H9 (cell line): ENCODE measurements at regions not wholly inside any gene's neighbourhood (a gene's known extent, or its start where the extent isn't known, plus 50 kb on each side); places are given as distances from the start of the nearest gene placed in this dataset.

Experiments
- DNase-seq: peaks from one replicate; pipeline ENCODE4 v3.0.0-alpha.2; 2017
- H2AFZ ChIP-seq: one replicate; pipeline ENCODE4 v1.6.1; 2013; ENCODE audit warnings: mild to moderate bottlenecking, low read length, control low read depth, moderate library complexity
- H2AK5ac ChIP-seq: 2 replicates; pipeline ENCODE4 v1.6.1; 2013; ENCODE audit warnings: low read length, control low read depth, mixed read lengths; ENCODE audit not compliant: insufficient read length
- H2BK120ac ChIP-seq: one replicate; pipeline ENCODE4 v1.6.1; 2013; ENCODE audit warnings: low read depth, mild to moderate bottlenecking, low read length, control low read depth, inconsistent platforms; ENCODE audit not compliant: poor library complexity, severe bottlenecking
- H2BK12ac ChIP-seq: 2 replicates; pipeline ENCODE4 v1.6.1; 2013; ENCODE audit warnings: low read length, control low read depth, mixed read lengths, low read depth; ENCODE audit not compliant: insufficient read length
- H2BK15ac ChIP-seq: 2 replicates; pipeline ENCODE4 v1.6.1; 2013; ENCODE audit warnings: low read depth, low read length, control low read depth
- H2BK20ac ChIP-seq: one replicate; pipeline ENCODE4 v1.6.1; 2013; ENCODE audit warnings: low read depth, mild to moderate bottlenecking, low read length, control low read depth, inconsistent platforms; ENCODE audit not compliant: poor library complexity, severe bottlenecking
- H2BK5ac ChIP-seq: 2 replicates; pipeline ENCODE4 v1.6.1; 2013; ENCODE audit warnings: low read length, control low read depth, mixed read lengths; ENCODE audit not compliant: insufficient read length
- H3K14ac ChIP-seq: 2 replicates; pipeline ENCODE4 v1.6.1; 2013; ENCODE audit warnings: low read length, control low read depth; ENCODE audit not compliant: insufficient read depth
- H3K18ac ChIP-seq: 2 replicates; pipeline ENCODE4 v1.6.1; 2013; ENCODE audit warnings: low read depth, mild to moderate bottlenecking, mixed read lengths, low read length, control low read depth; ENCODE audit not compliant: insufficient read length
- H3K23ac ChIP-seq: 2 replicates; pipeline ENCODE4 v1.6.1; 2013; ENCODE audit warnings: low read length, control low read depth, mixed read lengths, low read depth; ENCODE audit not compliant: insufficient read length
- H3K23me2 ChIP-seq: 2 replicates; pipeline ENCODE4 v1.6.1; 2013; ENCODE audit warnings: low read depth, mild to moderate bottlenecking, mixed read lengths, low read length, control low read depth; ENCODE audit not compliant: insufficient read length, poor library complexity, severe bottlenecking
- H3K27ac ChIP-seq: 2 replicates; pipeline ENCODE4 v1.5.1; 2013; ENCODE audit warnings: low read length, control low read depth, mixed read lengths, low read depth; ENCODE audit not compliant: insufficient read length
- H3K27me3 ChIP-seq: 2 replicates; pipeline ENCODE4 v1.6.1; 2013; ENCODE audit warnings: low read length, control low read depth, inconsistent platforms; ENCODE audit not compliant: insufficient read depth
- H3K4ac ChIP-seq: 2 replicates; pipeline ENCODE4 v1.6.1; 2013; ENCODE audit warnings: low read depth, mild to moderate bottlenecking, control low read depth, inconsistent platforms, low read length, moderate library complexity
- H3K4me1 ChIP-seq: 2 replicates; pipeline ENCODE4 v1.6.1; 2013; ENCODE audit warnings: low read length, control low read depth, inconsistent platforms; ENCODE audit not compliant: insufficient read depth
- H3K4me2 ChIP-seq: 2 replicates; pipeline ENCODE4 v1.6.1; 2013; ENCODE audit warnings: low read length, control low read depth, mixed read lengths; ENCODE audit not compliant: insufficient read length, insufficient read depth
- H3K56ac ChIP-seq: 2 replicates; pipeline ENCODE4 v1.6.1; 2013; ENCODE audit warnings: low read depth, mild to moderate bottlenecking, mixed read lengths, low read length, control low read depth; ENCODE audit not compliant: insufficient read length
- H3K79me1 ChIP-seq: 2 replicates; pipeline ENCODE4 v1.6.1; 2013; ENCODE audit warnings: low read depth, mild to moderate bottlenecking, moderate library complexity, low read length, control low read depth, inconsistent platforms; ENCODE audit not compliant: insufficient read depth, poor library complexity, severe bottlenecking
- H3K79me2 ChIP-seq: 2 replicates; pipeline ENCODE4 v1.6.1; 2013; ENCODE audit warnings: low read length, control low read depth, inconsistent platforms; ENCODE audit not compliant: insufficient read depth
- H3K9ac ChIP-seq: 2 replicates; pipeline ENCODE4 v1.6.1; 2013; ENCODE audit warnings: low read length, control low read depth, mixed read lengths; ENCODE audit not compliant: insufficient read length; ENCODE audit errors: extremely low read depth
- H3K9me3 ChIP-seq: one replicate; pipeline ENCODE4 v1.6.1; 2013; ENCODE audit warnings: low read depth, low read length, inconsistent platforms; ENCODE audit not compliant: control insufficient read depth
- H3T11ph ChIP-seq: one replicate; pipeline ENCODE4 v1.6.1; 2013; ENCODE audit warnings: mild to moderate bottlenecking, low read length, control low read depth, inconsistent platforms
- H4K20me1 ChIP-seq: one replicate; pipeline ENCODE4 v1.6.1; 2013; ENCODE audit not compliant: control insufficient read depth, insufficient read length, insufficient read depth
- H4K5ac ChIP-seq: 2 replicates; pipeline ENCODE4 v1.6.1; 2013; ENCODE audit warnings: low read depth, mild to moderate bottlenecking, mixed read lengths, low read length, control low read depth; ENCODE audit not compliant: insufficient read length
- H4K8ac ChIP-seq: replicated peaks from 2 replicates; pipeline ENCODE4 v1.6.1; 2013; ENCODE audit warnings: low read length, control low read depth, mixed read lengths, low read depth; ENCODE audit not compliant: insufficient read length
- H4K91ac ChIP-seq: 2 replicates; pipeline ENCODE4 v1.6.1; 2013; ENCODE audit warnings: low read depth, mild to moderate bottlenecking, moderate library complexity, mixed read lengths, low read length, control low read depth; ENCODE audit not compliant: insufficient read length
- H3K27ac Mint-ChIP-seq, 3 experiments: 2 replicates in 2 of 3; 3 replicates in 1 of 3; pipeline ENCODE4 v1.8.0; 2020 to 2021; ENCODE audit warnings: mixed read lengths in 3 of 3, mild to moderate bottlenecking in 1 of 3, moderate library complexity in 1 of 3
- H3K27me3 Mint-ChIP-seq: 2 replicates; pipeline ENCODE4 v1.8.0; 2021; ENCODE audit warnings: low read depth, mild to moderate bottlenecking, moderate library complexity, mixed read lengths
- H3K36me3 Mint-ChIP-seq, 3 experiments: 2 replicates in 2 of 3; 3 replicates in 1 of 3; pipeline ENCODE4 v1.8.0; 2020 to 2021; ENCODE audit warnings: low read depth in 3 of 3, mixed read lengths in 3 of 3; ENCODE audit not compliant: insufficient read depth in 1 of 3
- H3K4me1 Mint-ChIP-seq, 2 experiments: 2 replicates each; pipeline ENCODE4 v1.8.0; 2020; ENCODE audit warnings: mixed read lengths in 2 of 2
- H3K4me3 Mint-ChIP-seq, 2 experiments: 2 replicates in 1 of 2; 3 replicates in 1 of 2; pipeline ENCODE4 v1.8.0; 2020 to 2021; ENCODE audit warnings: mild to moderate bottlenecking in 2 of 2, mixed read lengths in 2 of 2, moderate library complexity in 1 of 2
- H3K9me3 Mint-ChIP-seq, 2 experiments: 2 replicates in 1 of 2; 3 replicates in 1 of 2; pipeline ENCODE4 v1.8.0; 2020; ENCODE audit warnings: mild to moderate bottlenecking in 2 of 2, mixed read lengths in 2 of 2, moderate library complexity in 1 of 2
- CTCF ChIP-seq: fragments of 200-600 bp; sonication (generic); conservative IDR thresholded peaks from 3 replicates; pipeline ENCODE4 v1.8.0; 2021; ENCODE audit warnings: antibody characterized with exemption, mild to moderate bottlenecking
- WGBS: extraction: QIAGEN DNeasy Blood & Tissue Kit; methylation state at CpG from one replicate; pipeline ENCODE4 v1.1.7; 2013; ENCODE audit warnings: missing lambda C conversion rate, low lambda C conversion rate, mixed read lengths; ENCODE audit not compliant: insufficient read length; ENCODE audit errors: extremely low coverage; 5-methylcytosine and 5-hydroxymethylcytosine counted together

- no CpG with 5 or more reads among the region's 1 CpG for WGBS
Observed at GRCh38 chr2:194616334-194616733, 1040.7 kb upstream of the SLC39A10 start.

More at GRCh38 chr2:194616334-194616733, 1040.7 kb upstream of the SLC39A10 start:
- H2BK120ac ChIP-seq = no peak overlapping the region
- H4K8ac ChIP-seq = no peak overlapping the region
- H3T11ph ChIP-seq = no peak overlapping the region
- no peak overlapping the region for H3K4ac ChIP-seq
- no peaks in the 10 kb centered on the region for H3K9me3 ChIP-seq
- no peak overlapping the region for H2BK20ac ChIP-seq
- Mint-ChIP-seq H3K36me3 (peaks cover 8 to 22% (median 12%) of the 10 kb centered on the region in 3 experiments), H3K4me1 (no peaks in the 10 kb centered on the region), H3K4me3 (no peak overlapping the region), H3K9me3 (peaks cover 18% of the 10 kb centered on the region in 2 experiments), H3K27me3 (peaks cover 2% of the 10 kb centered on the region; the same call in 1 of the 2 replicates), H3K27ac (no peak overlapping the region)
- no peak overlapping the region for H2AFZ ChIP-seq
- H3K27me3 ChIP-seq = no peaks in the 10 kb centered on the region
- H3K9ac ChIP-seq = no peak overlapping the region
- H2BK5ac ChIP-seq = no peak overlapping the region
- H3K23ac ChIP-seq = no peak overlapping the region
- H3K23me2 ChIP-seq = no peaks in the 10 kb centered on the region
- H3K79me2 ChIP-seq = no peaks in the 10 kb centered on the region
- H3K56ac ChIP-seq = no peak overlapping the region
- no peak overlapping the region for H2BK12ac ChIP-seq
- H3K18ac ChIP-seq = no peak overlapping the region
- no peak overlapping the region for H4K5ac ChIP-seq
- H2AK5ac ChIP-seq = no peak overlapping the region
- H2BK15ac ChIP-seq = no peak overlapping the region
- no peaks in the 10 kb centered on the region for H4K20me1 ChIP-seq
- no peak overlapping the region for H3K14ac ChIP-seq
- no peak overlapping the region for H4K91ac ChIP-seq
- no peak for TF ChIP-seq CTCF
- no peak for DNase-seq
- no peak overlapping the region for H3K27ac ChIP-seq
- H3K79me1 ChIP-seq = no peaks in the 10 kb centered on the region
- H3K4me2 ChIP-seq = no peak overlapping the region
- no peaks in the 10 kb centered on the region for H3K4me1 ChIP-seq
